ENCODE measurements at regions not wholly inside any gene's neighbourhood (a gene's known extent, or its start where the extent isn't known, plus 50 kb on each side); places are given as distances from the start of the nearest gene placed in this dataset.

DNA sequence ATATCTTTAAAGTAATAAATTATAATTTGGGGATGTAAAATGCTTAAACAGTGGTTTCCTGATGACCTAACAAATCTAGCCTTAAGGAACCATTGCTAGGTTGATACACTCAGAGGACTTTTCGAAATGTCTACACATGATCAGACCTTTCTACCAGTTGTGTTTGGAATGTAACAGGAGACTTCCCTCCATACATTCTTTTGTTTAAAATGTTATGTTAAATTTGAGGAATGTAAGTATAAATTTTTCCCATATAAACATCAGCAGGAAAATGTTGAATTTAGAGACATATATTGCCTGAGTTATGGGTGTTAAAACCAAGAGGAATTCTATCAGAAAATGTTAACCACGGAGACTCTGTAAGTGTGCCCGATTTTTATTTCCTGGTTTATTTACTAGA is 190.6 kb upstream of the SPRY1 start:
- no peaks in the 10 kb centered on the region for H3K27me3 Mint-ChIP-seq (ENCODE audit: low read depth)
- peaks cover 12% of the 10 kb centered on the region for H3K9me3 Mint-ChIP-seq
- DNase-seq (ENCODE audit: low spot score in 2 of 2, unreplicated experiment in 2 of 2), result no peak
- no peak overlapping the region for H3K4me3 Mint-ChIP-seq
- H3K4me1 Mint-ChIP-seq, result no peaks in the 10 kb centered on the region
- TF ChIP-seq, protein P1, sequence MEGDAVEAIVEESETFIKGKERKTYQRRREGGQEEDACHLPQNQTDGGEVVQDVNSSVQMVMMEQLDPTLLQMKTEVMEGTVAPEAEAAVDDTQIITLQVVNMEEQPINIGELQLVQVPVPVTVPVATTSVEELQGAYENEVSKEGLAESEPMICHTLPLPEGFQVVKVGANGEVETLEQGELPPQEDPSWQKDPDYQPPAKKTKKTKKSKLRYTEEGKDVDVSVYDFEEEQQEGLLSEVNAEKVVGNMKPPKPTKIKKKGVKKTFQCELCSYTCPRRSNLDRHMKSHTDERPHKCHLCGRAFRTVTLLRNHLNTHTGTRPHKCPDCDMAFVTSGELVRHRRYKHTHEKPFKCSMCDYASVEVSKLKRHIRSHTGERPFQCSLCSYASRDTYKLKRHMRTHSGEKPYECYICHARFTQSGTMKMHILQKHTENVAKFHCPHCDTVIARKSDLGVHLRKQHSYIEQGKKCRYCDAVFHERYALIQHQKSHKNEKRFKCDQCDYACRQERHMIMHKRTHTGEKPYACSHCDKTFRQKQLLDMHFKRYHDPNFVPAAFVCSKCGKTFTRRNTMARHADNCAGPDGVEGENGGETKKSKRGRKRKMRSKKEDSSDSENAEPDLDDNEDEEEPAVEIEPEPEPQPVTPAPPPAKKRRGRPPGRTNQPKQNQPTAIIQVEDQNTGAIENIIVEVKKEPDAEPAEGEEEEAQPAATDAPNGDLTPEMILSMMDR (IDR thresholded peaks at IDR 0.05; ENCODE audit: unreplicated experiment), result no peak
- peaks cover 3% of the 10 kb centered on the region for H3K36me3 Mint-ChIP-seq
- no peak overlapping the region for H3K27ac Mint-ChIP-seq

DNA sequence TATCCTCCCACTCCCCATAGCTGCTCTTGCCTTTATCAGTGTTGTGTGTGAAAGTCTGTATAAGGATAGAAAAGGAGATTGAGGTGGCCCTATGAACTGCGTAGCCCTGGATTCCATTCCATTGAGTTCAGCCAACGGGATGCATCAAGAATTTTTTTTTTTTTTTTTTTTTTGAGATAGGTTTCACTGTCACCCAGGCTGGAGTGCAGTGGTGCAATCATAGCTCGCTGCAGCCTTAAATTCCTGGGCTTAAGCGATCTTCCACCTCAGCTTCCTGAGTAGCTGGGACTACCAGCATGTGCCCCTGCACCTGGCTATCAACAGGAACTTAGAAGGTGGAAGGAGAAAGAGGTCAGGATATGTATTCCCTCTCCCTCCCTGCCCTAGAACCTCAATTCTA is 187.2 kb upstream of the SPRY1 start:
- Mint-ChIP-seq H3K4me3 (no peak overlapping the region), H3K27me3 (ENCODE audit: low read depth) (no peaks in the 10 kb centered on the region), H3K36me3 (no peaks in the 10 kb centered on the region), H3K4me1 (no peaks in the 10 kb centered on the region), H3K9me3 (peaks cover 8% of the 10 kb centered on the region), H3K27ac (no peak overlapping the region)
- TF ChIP-seq, protein P1 (IDR thresholded peaks at IDR 0.05; ENCODE audit: unreplicated experiment), result no peak
- DNase-seq (ENCODE audit: low spot score in 2 of 2, unreplicated experiment in 2 of 2), result no peak

DNA sequence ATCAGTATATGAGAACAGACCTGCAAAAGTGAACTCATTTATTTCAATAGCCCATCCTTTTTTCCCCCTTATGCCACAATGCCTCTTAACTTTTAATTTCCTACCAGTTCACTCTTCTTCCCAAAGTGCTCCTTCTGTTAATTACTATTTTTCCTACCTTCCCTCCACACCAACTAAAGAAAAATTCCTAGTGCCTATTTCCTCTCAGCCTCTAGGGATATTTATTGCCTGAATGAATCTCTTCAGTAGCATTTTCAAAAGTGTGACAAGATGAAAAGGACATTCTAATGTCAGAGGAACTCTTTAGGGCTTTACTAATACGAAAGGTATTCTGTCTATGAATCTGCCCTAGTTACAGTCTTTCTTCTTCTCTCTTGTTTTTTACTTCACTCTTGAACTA is 181.1 kb upstream of the SPRY1 start:
- Mint-ChIP-seq H3K4me1 (peaks cover 25% of the 10 kb centered on the region), H3K27me3 (ENCODE audit: low read depth) (no peaks in the 10 kb centered on the region), H3K36me3 (no peaks in the 10 kb centered on the region), H3K4me3 (no peak overlapping the region), H3K9me3 (no peaks in the 10 kb centered on the region), H3K27ac (no peak overlapping the region)
- TF ChIP-seq, protein P1 (IDR thresholded peaks at IDR 0.05; ENCODE audit: unreplicated experiment), result no peak
- DNase-seq (ENCODE audit: low spot score in 2 of 2, unreplicated experiment in 2 of 2), result no peak

DNA sequence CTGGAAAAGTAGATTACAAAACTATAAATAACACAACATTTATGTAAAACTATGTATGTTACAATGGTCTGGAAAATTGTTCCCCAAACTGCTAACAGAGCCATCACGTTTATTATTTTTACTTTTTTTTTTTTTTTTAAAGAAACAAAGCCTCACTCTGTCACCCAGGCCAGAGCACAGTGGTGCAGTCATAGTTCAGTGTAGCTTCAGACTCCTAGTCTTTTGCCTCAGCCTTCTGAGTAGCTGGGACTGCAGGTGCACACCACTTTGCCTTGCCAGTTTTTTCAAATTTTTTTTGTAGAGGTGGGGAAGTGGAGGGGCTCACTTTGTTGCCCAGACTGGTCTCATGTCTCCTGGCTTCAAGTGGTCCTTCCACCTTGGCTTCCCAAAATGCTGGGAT is 180.1 kb upstream of the SPRY1 start:
- H3K27ac Mint-ChIP-seq, result no peak overlapping the region
- H3K4me3 Mint-ChIP-seq, result no peak overlapping the region
- H3K4me1 Mint-ChIP-seq, result peaks cover 25% of the 10 kb centered on the region
- no peaks in the 10 kb centered on the region for H3K27me3 Mint-ChIP-seq (ENCODE audit: low read depth)
- H3K36me3 Mint-ChIP-seq, result no peaks in the 10 kb centered on the region
- DNase-seq (ENCODE audit: low spot score in 2 of 2, unreplicated experiment in 2 of 2), result no peak
- H3K9me3 Mint-ChIP-seq, result no peaks in the 10 kb centered on the region
- TF ChIP-seq, protein P1 (IDR thresholded peaks at IDR 0.05; ENCODE audit: unreplicated experiment), result no peak

DNA sequence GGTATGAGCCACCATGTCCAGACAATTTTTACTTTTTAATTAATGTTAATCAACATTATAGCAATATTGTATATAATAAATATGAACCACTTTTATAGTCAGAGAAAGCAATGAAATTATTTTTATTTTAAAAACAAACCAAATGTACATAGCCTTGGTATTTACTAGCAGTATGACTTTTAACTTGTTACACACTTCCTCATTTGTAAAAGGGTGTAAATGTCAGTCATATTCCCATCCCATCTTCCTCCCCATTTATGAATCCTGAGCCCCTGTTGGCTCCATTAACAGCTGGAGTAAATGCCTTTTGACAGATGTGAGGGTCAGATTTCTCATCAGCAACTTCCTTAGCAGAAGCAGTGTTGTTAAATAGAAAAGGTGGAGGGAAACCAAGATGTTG is 179.6 kb upstream of the SPRY1 start:
- Mint-ChIP-seq H3K4me3 (no peak overlapping the region), H3K27ac (no peak overlapping the region), H3K4me1 (peaks cover 25% of the 10 kb centered on the region), H3K36me3 (no peaks in the 10 kb centered on the region), H3K9me3 (no peaks in the 10 kb centered on the region), H3K27me3 (ENCODE audit: low read depth) (no peaks in the 10 kb centered on the region)
- no peak for DNase-seq (ENCODE audit: low spot score in 2 of 2, unreplicated experiment in 2 of 2)
- TF ChIP-seq, protein P1 (IDR thresholded peaks at IDR 0.05; ENCODE audit: unreplicated experiment), result no peak

DNA sequence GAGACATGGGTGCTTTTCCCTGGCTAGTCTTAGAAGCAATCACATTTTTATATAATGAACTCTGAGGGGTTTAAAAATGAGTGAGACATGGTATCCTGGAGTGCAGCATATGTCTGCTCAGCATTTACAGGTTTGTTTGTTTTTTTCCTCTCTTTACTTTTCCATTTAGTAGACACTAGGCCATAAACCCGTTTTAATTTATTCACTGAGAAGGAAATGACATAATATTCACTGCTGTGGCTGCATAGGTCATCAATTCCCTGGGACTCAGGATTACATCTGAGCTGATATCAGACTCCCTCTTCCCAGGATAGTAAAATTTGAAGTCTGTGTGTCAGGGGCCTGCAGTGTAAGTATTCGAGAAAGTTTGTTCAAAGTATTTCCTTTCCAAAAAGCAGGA is 178.9 kb upstream of the SPRY1 start:
- Mint-ChIP-seq H3K27me3 (ENCODE audit: low read depth) (no peaks in the 10 kb centered on the region), H3K27ac (no peak overlapping the region), H3K4me1 (peaks cover 25% of the 10 kb centered on the region), H3K9me3 (no peaks in the 10 kb centered on the region), H3K36me3 (no peaks in the 10 kb centered on the region), H3K4me3 (no peak overlapping the region)
- DNase-seq (ENCODE audit: low spot score in 2 of 2, unreplicated experiment in 2 of 2), result no peak
- TF ChIP-seq, protein P1 (IDR thresholded peaks at IDR 0.05; ENCODE audit: unreplicated experiment), result no peak

Measured in mesothelial cell of epicardium (in vitro differentiated cells).